Gastroesophageal sphincter (tissue), 4 donors: ENCODE measurements at regions not wholly inside any gene's neighbourhood (a gene's known extent, or its start where the extent isn't known, plus 50 kb on each side); places are given as distances from the start of the nearest gene placed in this dataset.
"Not testable (repeated sequence)": the region's sequence is repeated elsewhere in the genome, so short reads cannot be mapped to it uniquely, and the experiment has no call there.

Experiments
- ATAC-seq: fragments of 150-250 bp; one replicate; pipeline ENCODE4 v1.9.1; 2016; ENCODE audit warnings: mild to moderate bottlenecking, moderate library complexity
- H3K27ac ChIP-seq, 4 donors: fragments of 200-600 bp; sonication (generic) in 3 of 4; 1 replicate in 3 of 4; 2 replicates in 1 of 4; pipeline ENCODE4 v1.5.1; 2016 to 2019
- H3K27me3 ChIP-seq: fragments of 200-600 bp; sonication (generic); one replicate; pipeline ENCODE4 v1.5.1; 2019
- H3K36me3 ChIP-seq, 2 donors: fragments of 200-600 bp; sonication (generic); one replicate each; pipeline ENCODE4 v1.5.1; 2019; ENCODE audit warnings: control low read depth in 1 of 2
- H3K4me1 ChIP-seq, 3 donors: fragments of 200-600 bp; sonication (generic); 1 replicate in 2 of 3; 2 replicates in 1 of 3; pipeline ENCODE4 v1.5.1; 2016 to 2019; ENCODE audit warnings: control low read depth in 2 of 3
- H3K4me3 ChIP-seq, 2 donors: fragments of 200-600 bp; sonication (generic); one replicate each; pipeline ENCODE4 v1.5.1; 2019; ENCODE audit warnings: mild to moderate bottlenecking in 1 of 2, moderate library complexity in 1 of 2
- H3K9me3 ChIP-seq, 3 donors: fragments of 200-600 bp; sonication (generic); one replicate each; pipeline ENCODE4 v1.5.1; 2017 to 2019; ENCODE audit warnings: control low read depth in 2 of 3
- WGBS, 2 donors: methylation state at CpG; one replicate each; pipeline ENCODE4 v1.1.5; 2018; ENCODE audit warnings: low coverage in 1 of 2; 5-methylcytosine and 5-hydroxymethylcytosine counted together

GRCh38 chr14:19096876-19097275 is 129.6 kb downstream of the POTEM start:
- H3K27me3 ChIP-seq = peaks cover 26% of the 10 kb centered on the region
- not testable (repeated sequence) for H3K27ac ChIP-seq, H3K4me1 ChIP-seq, H3K4me3 ChIP-seq, H3K36me3 ChIP-seq, ATAC-seq
- 80% methylated on average over 2 of the region's 8 CpGs; no CpG with 5 or more reads in 1 of the 2 donors for WGBS, 2 donors
- peaks cover 0 to 26% (median 0%) of the 10 kb centered on the region in 3 donors for H3K9me3 ChIP-seq

GRCh38 chr14:19097306-19097705 is 130.1 kb downstream of the POTEM start:
- not testable (repeated sequence) for H3K36me3 ChIP-seq, ATAC-seq, H3K27ac ChIP-seq, H3K4me3 ChIP-seq, H3K4me1 ChIP-seq
- Histone ChIP-seq H3K27me3 (peaks cover 26% of the 10 kb centered on the region), H3K9me3 (peaks cover 0 to 26% (median 0%) of the 10 kb centered on the region in 3 donors)
- WGBS, 2 donors = no CpG with 5 or more reads among the region's 28 CpGs

- peaks cover 0 to 26% (median 0%) of the 10 kb centered on the region in 3 donors for H3K9me3 ChIP-seq
- H3K4me1 ChIP-seq, H3K36me3 ChIP-seq, H3K4me3 ChIP-seq, ATAC-seq, H3K27ac ChIP-seq: not testable (repeated sequence)
- H3K27me3 ChIP-seq = peaks cover 26% of the 10 kb centered on the region
- WGBS, 2 donors = no CpG with 5 or more reads among the region's 49 CpGs
Measured at GRCh38 chr14:19097750-19098149, 130.5 kb downstream of the POTEM start.

- H3K27ac ChIP-seq, ATAC-seq, H3K4me1 ChIP-seq, H3K4me3 ChIP-seq, H3K36me3 ChIP-seq: not testable (repeated sequence)
- Histone ChIP-seq H3K9me3 (peaks cover 0 to 26% (median 0%) of the 10 kb centered on the region in 3 donors), H3K27me3 (peaks cover 26% of the 10 kb centered on the region)
- 73% methylated on average over 6 of the region's 41 CpGs; no CpG with 5 or more reads in 1 of the 2 donors for WGBS, 2 donors
Measured at GRCh38 chr14:19098230-19098629, 131.0 kb downstream of the POTEM start.

GRCh38 chr14:19098732-19099131 is 131.5 kb downstream of the POTEM start:
- 85% methylated on average over 12 of the region's 34 CpGs; no CpG with 5 or more reads in 1 of the 2 donors for WGBS, 2 donors
- peak; percentile 19 for ATAC-seq
- H3K27ac ChIP-seq, H3K4me3 ChIP-seq, H3K36me3 ChIP-seq, H3K4me1 ChIP-seq: not testable (repeated sequence)
- H3K27me3 ChIP-seq = peaks cover 26% of the 10 kb centered on the region
- H3K9me3 ChIP-seq = peaks cover 0 to 26% (median 0%) of the 10 kb centered on the region in 3 donors

GRCh38 chr14:19099336-19099735 is 132.1 kb downstream of the POTEM start:
- H3K4me1 ChIP-seq, H3K36me3 ChIP-seq, H3K4me3 ChIP-seq, ATAC-seq, H3K27ac ChIP-seq: not testable (repeated sequence)
- peaks cover 0 to 26% (median 0%) of the 10 kb centered on the region in 3 donors for H3K9me3 ChIP-seq
- peaks cover 26% of the 10 kb centered on the region for H3K27me3 ChIP-seq
- no CpG with 5 or more reads among the region's 29 CpGs for WGBS, 2 donors

- peaks cover 26% of the 10 kb centered on the region for H3K27me3 ChIP-seq
- not testable (repeated sequence) for H3K4me1 ChIP-seq, H3K36me3 ChIP-seq, H3K4me3 ChIP-seq, H3K27ac ChIP-seq, ATAC-seq
- WGBS, 2 donors = no CpG with 5 or more reads among the region's 15 CpGs
- peaks cover 0 to 26% (median 0%) of the 10 kb centered on the region in 3 donors for H3K9me3 ChIP-seq
Measured at GRCh38 chr14:19099939-19100338, 132.7 kb downstream of the POTEM start.

- not testable (repeated sequence) for H3K27ac ChIP-seq, H3K27me3 ChIP-seq, H3K4me3 ChIP-seq, H3K9me3 ChIP-seq, H3K4me1 ChIP-seq, H3K36me3 ChIP-seq
- ATAC-seq = peak; percentile 41
- WGBS, 2 donors = 46 to 65% methylated on average over 2 to 5 of the region's 5 CpGs
Measured at GRCh38 chr14:19105551-19105950, 138.3 kb downstream of the POTEM start.

GRCh38 chr14:19109887-19110286 is 142.7 kb downstream of the POTEM start:
- H3K36me3 ChIP-seq, ATAC-seq, H3K27me3 ChIP-seq, H3K4me1 ChIP-seq, H3K4me3 ChIP-seq, H3K27ac ChIP-seq, H3K9me3 ChIP-seq: not testable (repeated sequence)
- 60 to 71% methylated on average over 1 of the region's 2 CpGs for WGBS, 2 donors

- no CpG with 5 or more reads among the region's 6 CpGs for WGBS, 2 donors
- ATAC-seq = not testable (repeated sequence)
Measured at GRCh38 chr14:19120383-19120782, 153.1 kb downstream of the POTEM start.

GRCh38 chr14:19126269-19127051 is 159.2 kb downstream of the POTEM start:
- not testable (repeated sequence) for H3K9me3 ChIP-seq, H3K4me3 ChIP-seq, H3K4me1 ChIP-seq, H3K36me3 ChIP-seq, H3K27me3 ChIP-seq, ATAC-seq, H3K27ac ChIP-seq
- WGBS, 2 donors = no CpG with 5 or more reads among the region's 5 CpGs

More at GRCh38 chr14:19120383-19120782, 153.1 kb downstream of the POTEM start:
- H3K27ac ChIP-seq, H3K36me3 ChIP-seq, H3K4me1 ChIP-seq, H3K9me3 ChIP-seq, H3K27me3 ChIP-seq, H3K4me3 ChIP-seq: not testable (repeated sequence)

- not testable (repeated sequence) for H3K9me3 ChIP-seq, H3K4me1 ChIP-seq, H3K36me3 ChIP-seq, ATAC-seq, H3K27me3 ChIP-seq, H3K4me3 ChIP-seq, H3K27ac ChIP-seq
- 70 to 72% methylated on average over 3 to 9 of the region's 10 CpGs for WGBS, 2 donors
Measured at GRCh38 chr14:19127664-19128435, 160.6 kb downstream of the POTEM start.

GRCh38 chr14:19131553-19131952 is 164.3 kb downstream of the POTEM start:
- not testable (repeated sequence) for H3K9me3 ChIP-seq, H3K4me1 ChIP-seq, H3K36me3 ChIP-seq, H3K4me3 ChIP-seq, ATAC-seq, H3K27ac ChIP-seq, H3K27me3 ChIP-seq
- WGBS, 2 donors = no CpG with 5 or more reads among the region's 12 CpGs
